ENCODE measurements at regions not wholly inside any gene's neighbourhood (a gene's known extent, or its start where the extent isn't known, plus 50 kb on each side); places are given as distances from the start of the nearest gene placed in this dataset.
A peak's percentile ranks its signal among the peaks of the same experiment; 100 is the strongest.

DNA sequence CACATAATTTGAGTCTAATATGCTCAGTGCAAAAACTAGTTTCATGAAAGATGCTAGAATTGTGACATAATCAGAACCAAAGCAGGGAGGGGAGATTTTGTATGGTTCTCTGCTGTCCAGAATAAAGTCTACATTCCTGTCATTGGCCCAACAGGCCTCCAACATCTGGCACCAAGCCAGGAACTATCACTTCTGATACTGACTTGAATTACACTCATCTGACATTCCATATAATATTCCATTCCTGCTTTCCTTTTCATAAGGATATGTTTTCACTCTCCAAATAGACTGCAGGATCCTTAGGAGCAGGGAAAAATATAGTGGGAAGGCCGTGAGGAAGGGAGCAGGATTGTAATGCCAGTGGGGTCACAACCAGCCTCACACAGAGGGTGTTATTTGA lies 84.6 kb upstream of the BTN3A2 start:
- Mint-ChIP-seq H3K4me1 (peaks cover 12% of the 10 kb centered on the region), H3K27me3 (no peaks in the 10 kb centered on the region), H3K27ac (no peak overlapping the region), H3K36me3 (ENCODE audit: low read depth) (peaks cover 9% of the 10 kb centered on the region), H3K4me3 (peak overlapping the region; percentile 55)
- DNase-seq (no peak), ATAC-seq (no peak)
- H3K9me3 ChIP-seq (ENCODE audit: control insufficient read depth, low read length, poor library complexity, severe bottlenecking), result no peaks in the 10 kb centered on the region

DNA sequence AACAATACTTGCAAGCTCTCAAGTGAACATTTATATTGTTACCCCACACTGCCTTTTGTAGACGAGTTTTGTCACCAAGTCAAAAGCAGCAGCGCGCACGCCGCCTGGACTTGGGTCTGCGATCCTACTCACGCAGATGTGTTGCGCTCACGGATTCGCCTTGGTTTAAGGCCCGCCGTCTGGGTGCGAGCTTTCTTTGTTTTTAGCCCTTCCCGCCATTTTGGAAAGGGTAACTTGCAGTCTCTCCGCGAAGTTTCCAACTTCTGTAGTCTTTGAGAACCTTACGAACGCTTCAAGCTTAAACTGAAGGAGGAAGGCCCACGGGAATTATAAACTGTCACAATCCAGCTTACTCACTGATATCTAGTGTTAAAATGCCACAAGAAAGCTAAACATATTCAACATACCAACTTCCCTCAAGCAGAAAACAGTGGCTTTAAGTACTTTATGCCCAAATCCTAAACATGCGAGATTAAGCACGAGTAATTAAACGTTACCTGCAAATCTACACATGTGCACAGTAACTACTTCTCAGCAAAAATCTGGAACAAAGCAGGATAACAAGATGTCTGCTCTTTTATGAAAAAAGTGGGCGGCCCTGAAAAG lies 80.4 kb upstream of the BTN3A2 start:
- ATAC-seq (peak; percentile 8), DNase-seq (peak in 2 of 3 donors; percentile 20 to 37)
- no peaks in the 10 kb centered on the region for H3K9me3 ChIP-seq (ENCODE audit: control insufficient read depth, low read length, poor library complexity, severe bottlenecking)
- Mint-ChIP-seq H3K4me1 (peaks cover 15% of the 10 kb centered on the region), H3K36me3 (ENCODE audit: low read depth) (peaks cover 12% of the 10 kb centered on the region), H3K27me3 (no peaks in the 10 kb centered on the region), H3K27ac (peak overlapping the region; percentile 90), H3K4me3 (peak overlapping the region; percentile 76)

DNA sequence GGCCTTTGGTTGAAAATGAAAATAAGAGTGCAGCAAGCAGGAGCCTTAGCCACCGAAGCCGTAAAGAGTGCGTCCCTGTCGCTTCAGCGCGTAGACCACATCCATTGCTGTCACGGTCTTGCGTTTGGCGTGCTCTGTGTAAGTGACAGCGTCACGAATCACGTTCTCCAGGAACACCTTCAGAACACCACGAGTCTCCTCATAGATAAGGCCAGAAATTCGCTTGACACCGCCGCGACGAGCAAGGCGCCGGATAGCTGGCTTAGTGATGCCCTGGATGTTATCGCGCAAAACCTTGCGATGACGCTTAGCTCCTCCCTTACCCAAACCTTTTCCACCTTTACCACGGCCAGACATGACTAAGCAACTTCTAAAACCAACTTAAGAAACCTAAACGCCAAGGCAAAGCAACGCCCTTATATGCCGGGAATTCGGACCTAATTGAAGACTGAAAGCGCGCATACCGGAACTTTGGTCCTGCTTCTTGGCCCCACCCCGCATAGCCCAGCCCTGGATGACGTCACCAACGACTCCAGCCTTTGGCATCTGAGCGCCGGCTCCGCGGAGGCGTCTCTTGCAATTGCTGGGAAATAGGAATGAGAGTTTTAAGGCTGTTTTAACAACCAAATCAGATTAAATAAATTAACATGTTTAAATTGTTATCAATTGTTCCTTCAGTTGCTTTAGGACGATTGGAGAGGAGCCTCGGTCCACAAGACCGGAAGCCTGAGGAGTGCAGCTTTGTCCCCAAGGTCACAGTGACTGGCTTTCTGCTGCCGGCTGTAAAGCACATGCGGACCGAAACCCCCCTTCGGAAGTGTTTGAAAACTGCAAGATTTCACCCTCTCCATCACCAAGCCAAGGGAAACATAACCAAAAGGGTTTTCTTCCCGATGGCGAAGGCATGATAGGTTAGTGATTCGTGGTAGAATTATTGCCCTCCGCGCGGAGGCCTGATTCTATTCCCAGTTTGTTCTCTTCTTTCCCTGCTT lies 79.6 kb upstream of the BTN3A2 start:
- H3K27ac Mint-ChIP-seq, result peak overlapping the region; percentile 90
- peaks cover 15% of the 10 kb centered on the region for H3K4me1 Mint-ChIP-seq
- DNase-seq (peak; percentile 74 to 82 (median 76)), ATAC-seq (peak; percentile 87)
- H3K36me3 Mint-ChIP-seq (ENCODE audit: low read depth), result peaks cover 11% of the 10 kb centered on the region
- H3K27me3 Mint-ChIP-seq, result no peaks in the 10 kb centered on the region
- H3K9me3 ChIP-seq (ENCODE audit: control insufficient read depth, low read length, poor library complexity, severe bottlenecking), result no peaks in the 10 kb centered on the region
- peak overlapping the region; percentile 76 for H3K4me3 Mint-ChIP-seq

DNA sequence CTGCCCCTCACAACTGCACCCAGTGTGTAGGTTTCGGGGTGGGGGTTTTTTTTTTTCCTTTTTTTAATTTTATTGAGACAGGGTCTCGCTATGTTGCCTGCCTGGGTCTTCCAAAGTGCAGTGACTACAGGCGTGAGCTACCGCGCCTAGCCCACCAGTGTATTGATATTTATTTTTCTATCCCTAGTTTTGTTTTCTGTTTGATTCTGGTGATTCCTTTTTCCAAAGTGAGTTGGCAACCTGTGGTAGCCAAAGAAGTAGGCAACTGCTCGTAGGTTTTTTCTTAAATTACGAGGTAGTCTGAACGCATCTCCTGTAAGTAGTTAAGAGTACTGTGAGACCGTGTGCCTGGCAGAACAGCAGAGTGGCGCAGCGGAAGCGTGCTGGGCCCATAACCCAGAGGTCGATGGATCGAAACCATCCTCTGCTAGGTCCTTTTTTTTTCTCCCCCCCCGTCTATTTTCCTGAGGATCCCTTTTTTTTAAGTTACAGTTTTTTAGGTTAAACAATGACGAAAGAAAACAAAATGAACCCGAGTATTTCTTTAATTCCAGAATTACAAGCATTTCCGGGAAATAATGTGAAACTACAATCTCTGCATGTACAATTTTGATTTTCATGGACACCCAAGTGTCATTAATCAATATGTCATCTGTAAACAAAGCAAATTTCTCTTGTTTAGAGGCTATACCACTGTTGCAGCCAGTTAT lies 78.7 kb upstream of the BTN3A2 start:
- no peaks in the 10 kb centered on the region for H3K9me3 ChIP-seq (ENCODE audit: control insufficient read depth, low read length, poor library complexity, severe bottlenecking)
- Mint-ChIP-seq H3K27me3 (no peaks in the 10 kb centered on the region), H3K36me3 (ENCODE audit: low read depth) (peaks cover 7% of the 10 kb centered on the region), H3K4me1 (peaks cover 12% of the 10 kb centered on the region), H3K27ac (peak overlapping the region; percentile 90), H3K4me3 (peak overlapping the region; percentile 76)
- ATAC-seq, result no peak
- peak; percentile 44 to 74 (median 68) for DNase-seq

DNA sequence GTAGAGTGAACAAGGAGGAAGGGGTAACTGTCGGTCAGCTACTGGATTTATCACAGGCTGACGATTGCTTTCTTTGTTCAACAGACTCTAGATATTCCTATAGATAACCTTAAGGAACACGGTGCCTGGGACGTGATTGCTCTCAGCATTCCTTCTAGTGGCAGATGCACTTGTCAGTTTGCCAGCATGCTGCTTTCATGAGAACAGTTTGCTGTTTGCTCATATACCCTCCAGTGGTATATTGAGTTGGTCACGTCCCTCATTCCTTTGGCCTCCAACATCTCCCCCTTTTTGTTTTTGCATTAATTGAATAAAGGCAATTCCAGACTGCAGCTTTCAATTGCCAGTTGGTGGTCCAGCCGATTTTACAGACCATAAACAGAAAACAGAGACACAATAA lies 76.8 kb upstream of the BTN3A2 start:
- H3K4me3 Mint-ChIP-seq, result no peak overlapping the region
- ATAC-seq (no peak), DNase-seq (no peak)
- peaks cover 3% of the 10 kb centered on the region for H3K36me3 Mint-ChIP-seq (ENCODE audit: low read depth)
- no peaks in the 10 kb centered on the region for H3K9me3 ChIP-seq (ENCODE audit: control insufficient read depth, low read length, poor library complexity, severe bottlenecking)
- peaks cover 11% of the 10 kb centered on the region for H3K4me1 Mint-ChIP-seq
- H3K27me3 Mint-ChIP-seq, result peaks cover 2% of the 10 kb centered on the region
- no peak overlapping the region for H3K27ac Mint-ChIP-seq

DNA sequence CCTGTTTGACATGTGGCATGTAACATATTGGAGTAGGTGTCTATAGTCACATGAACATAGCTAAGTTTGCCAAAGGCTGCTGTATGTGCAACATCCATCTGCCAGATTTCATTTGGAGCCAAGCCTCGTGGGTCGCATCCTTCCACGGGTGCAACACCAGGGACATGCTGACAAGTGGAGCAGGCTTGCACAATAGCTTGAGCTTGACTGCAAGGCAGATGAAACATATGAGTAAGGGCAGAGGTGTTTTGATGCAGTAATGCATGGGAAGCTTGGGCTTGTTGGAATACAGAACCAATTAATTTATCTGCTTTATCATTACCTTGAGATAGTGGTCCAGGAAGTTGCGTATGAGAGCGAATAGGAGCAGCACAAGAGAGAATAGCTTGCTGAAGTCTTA lies 74.1 kb upstream of the BTN3A2 start:
- H3K4me1 Mint-ChIP-seq, result peaks cover 6% of the 10 kb centered on the region
- ATAC-seq (no peak), DNase-seq (no peak)
- H3K4me3 Mint-ChIP-seq, result no peak overlapping the region
- no peak overlapping the region for H3K27ac Mint-ChIP-seq
- peaks cover 3% of the 10 kb centered on the region for H3K36me3 Mint-ChIP-seq (ENCODE audit: low read depth)
- H3K9me3 ChIP-seq (ENCODE audit: control insufficient read depth, low read length, poor library complexity, severe bottlenecking), result no peaks in the 10 kb centered on the region
- H3K27me3 Mint-ChIP-seq, result peaks cover 20% of the 10 kb centered on the region

DNA sequence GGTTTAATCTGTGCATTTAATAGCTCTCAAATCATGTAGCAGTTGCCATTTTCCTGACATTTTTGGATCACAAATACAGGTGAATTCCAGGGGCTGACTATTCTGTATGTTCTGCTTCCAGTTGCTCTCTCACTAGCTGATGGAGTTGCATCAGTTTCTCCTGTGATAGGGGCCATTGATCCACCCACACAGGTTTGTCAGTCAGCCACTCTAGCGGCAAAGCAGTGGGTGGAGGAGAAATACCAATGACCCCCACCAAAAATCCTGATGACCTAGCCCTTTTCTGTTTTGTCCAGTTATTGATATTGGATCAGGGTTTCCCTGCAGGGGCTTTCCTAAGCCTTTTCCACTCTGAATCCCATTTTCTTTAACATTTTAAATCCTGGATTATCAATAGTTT lies 72.3 kb upstream of the BTN3A2 start:
- peaks cover 20% of the 10 kb centered on the region for H3K27me3 Mint-ChIP-seq
- no peak overlapping the region for H3K27ac Mint-ChIP-seq
- peaks cover 3% of the 10 kb centered on the region for H3K4me1 Mint-ChIP-seq
- no peak overlapping the region for H3K4me3 Mint-ChIP-seq
- no peak for ATAC-seq
- no peak for DNase-seq
- H3K9me3 ChIP-seq (ENCODE audit: control insufficient read depth, low read length, poor library complexity, severe bottlenecking), result no peaks in the 10 kb centered on the region
- H3K36me3 Mint-ChIP-seq (ENCODE audit: low read depth), result no peaks in the 10 kb centered on the region

DNA sequence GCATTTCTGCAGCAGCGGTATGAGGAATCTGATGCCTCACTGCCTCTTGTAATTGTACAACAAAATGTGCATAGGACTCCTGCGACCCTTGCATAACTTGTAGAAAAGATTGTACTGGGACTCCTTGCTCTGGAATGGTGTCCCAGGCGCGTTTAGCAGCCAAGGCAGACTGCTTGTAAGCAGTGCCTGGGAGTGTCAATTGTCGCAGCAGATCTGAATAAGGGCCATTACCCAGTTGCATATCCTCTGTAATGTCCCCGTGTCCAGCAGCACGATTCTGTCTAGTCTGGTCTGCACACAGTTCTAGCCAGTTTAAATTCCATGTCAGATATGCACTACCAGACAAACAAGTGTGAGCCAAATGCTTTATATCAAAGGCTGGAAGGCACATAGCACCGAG lies 70.7 kb upstream of the BTN3A2 start:
- Mint-ChIP-seq H3K4me1 (peaks cover 3% of the 10 kb centered on the region), H3K4me3 (no peak overlapping the region), H3K27ac (no peak overlapping the region), H3K27me3 (peaks cover 20% of the 10 kb centered on the region), H3K36me3 (ENCODE audit: low read depth) (no peaks in the 10 kb centered on the region)
- DNase-seq (no peak), ATAC-seq (no peak)
- H3K9me3 ChIP-seq (ENCODE audit: control insufficient read depth, low read length, poor library complexity, severe bottlenecking), result no peaks in the 10 kb centered on the region

DNA sequence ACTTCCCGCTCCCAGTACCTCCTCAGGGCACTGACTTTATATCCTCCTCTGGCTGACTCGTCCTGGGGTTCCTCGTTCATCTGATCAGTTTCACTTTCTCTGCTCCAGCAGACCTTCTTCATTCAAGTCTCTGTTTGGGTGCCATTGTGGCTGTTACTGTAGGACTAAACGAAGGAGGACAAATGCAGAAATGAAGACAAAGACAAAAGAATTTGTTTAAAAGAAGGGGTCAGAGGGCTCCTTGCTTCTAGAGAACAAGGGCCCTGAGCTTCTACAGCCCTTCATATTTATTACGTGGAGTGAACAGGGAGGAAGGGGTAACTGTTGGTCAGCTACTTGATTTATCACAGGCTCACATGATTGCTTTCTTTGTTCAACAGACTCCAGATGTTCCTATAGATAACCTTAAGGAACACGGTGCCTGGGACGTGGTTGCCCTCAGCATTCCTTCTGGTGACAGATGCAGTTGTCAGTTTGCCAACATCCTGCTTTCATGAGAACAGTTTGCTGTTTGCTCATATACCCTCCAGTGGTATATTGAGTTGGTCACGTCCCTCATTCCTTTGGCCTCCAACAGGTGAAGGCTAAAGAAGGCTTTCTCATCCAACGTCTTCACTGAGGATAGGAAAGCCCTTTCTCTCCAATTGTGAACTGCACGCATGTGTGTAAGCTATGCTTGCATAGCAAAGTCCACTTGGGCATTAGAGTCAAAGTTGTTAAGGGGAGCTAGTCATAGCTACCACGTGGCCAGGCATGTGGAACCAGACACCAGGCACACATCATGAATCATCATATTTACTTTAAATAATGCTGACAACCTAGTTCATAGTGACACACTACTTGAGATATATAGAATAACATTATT lies 69.1 kb upstream of the BTN3A2 start:
- H3K4me3 Mint-ChIP-seq, result peak overlapping the region; percentile 75
- H3K36me3 Mint-ChIP-seq (ENCODE audit: low read depth), result no peaks in the 10 kb centered on the region
- H3K4me1 Mint-ChIP-seq, result peaks cover 3% of the 10 kb centered on the region
- H3K27me3 Mint-ChIP-seq, result peaks cover 20% of the 10 kb centered on the region
- no peak overlapping the region for H3K27ac Mint-ChIP-seq
- DNase-seq (no peak), ATAC-seq (peak; percentile 41)
- H3K9me3 ChIP-seq (ENCODE audit: control insufficient read depth, low read length, poor library complexity, severe bottlenecking), result no peaks in the 10 kb centered on the region

DNA sequence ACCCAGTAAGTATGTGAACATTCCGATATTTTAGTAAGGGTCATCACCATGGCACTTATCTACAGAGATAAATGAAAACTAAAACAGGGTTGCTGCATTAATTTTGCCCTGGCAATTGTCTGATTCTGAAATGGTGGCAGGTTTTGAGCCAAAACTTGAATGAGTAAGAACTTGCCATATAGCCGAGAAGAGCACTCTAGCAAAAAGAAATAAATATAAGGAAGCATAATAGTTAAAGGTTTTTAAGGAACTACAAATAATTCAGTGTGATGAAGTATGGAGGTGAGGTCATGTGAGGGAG lies 68.5 kb upstream of the BTN3A2 start:
- Mint-ChIP-seq H3K36me3 (ENCODE audit: low read depth) (no peaks in the 10 kb centered on the region), H3K27ac (no peak overlapping the region), H3K4me1 (peaks cover 3% of the 10 kb centered on the region), H3K27me3 (peaks cover 20% of the 10 kb centered on the region), H3K4me3 (no peak overlapping the region)
- H3K9me3 ChIP-seq (ENCODE audit: control insufficient read depth, low read length, poor library complexity, severe bottlenecking), result no peaks in the 10 kb centered on the region
- no peak for ATAC-seq
- no peak for DNase-seq

DNA sequence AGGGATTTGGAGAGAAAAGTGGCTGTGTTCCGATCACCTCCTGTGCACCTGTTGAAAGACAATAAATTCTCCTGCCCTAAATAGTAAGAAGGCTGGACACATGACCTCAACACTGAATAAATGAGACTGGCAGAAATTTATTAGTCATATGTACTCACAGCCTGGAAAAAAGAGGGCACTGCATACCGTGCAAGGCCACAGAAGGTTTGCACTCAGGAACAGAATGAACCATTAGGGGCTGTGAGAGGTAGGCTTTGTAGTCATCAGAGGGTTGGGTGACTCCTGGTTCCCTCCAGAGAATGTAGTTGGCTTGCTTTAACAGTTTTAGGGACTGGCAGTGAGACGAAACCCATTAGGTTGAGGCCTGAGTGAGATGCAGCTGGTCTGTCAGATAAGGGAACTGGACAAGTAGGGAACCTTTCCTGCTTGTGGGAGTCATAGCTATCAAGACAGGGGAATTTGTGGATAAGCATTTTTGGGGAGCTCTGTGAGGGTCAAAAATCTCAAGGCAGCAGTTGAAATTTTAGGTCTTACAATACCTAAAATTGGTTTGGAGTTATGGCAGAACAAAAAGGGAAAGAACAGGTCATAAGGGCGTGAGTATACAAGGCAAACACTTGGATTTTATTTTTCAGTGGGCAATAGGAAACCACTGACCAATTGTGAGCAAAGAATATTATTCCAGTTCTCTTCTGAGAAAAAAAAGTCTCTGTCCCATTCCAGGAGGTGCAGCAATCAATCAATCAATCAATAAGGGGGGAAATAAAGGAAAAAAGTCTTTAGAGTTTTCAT lies 67.9 kb upstream of the BTN3A2 start:
- DNase-seq (no peak), ATAC-seq (no peak)
- H3K9me3 ChIP-seq (ENCODE audit: control insufficient read depth, low read length, poor library complexity, severe bottlenecking), result no peaks in the 10 kb centered on the region
- H3K4me3 Mint-ChIP-seq, result no peak overlapping the region
- H3K27me3 Mint-ChIP-seq, result peaks cover 20% of the 10 kb centered on the region
- no peaks in the 10 kb centered on the region for H3K36me3 Mint-ChIP-seq (ENCODE audit: low read depth)
- H3K4me1 Mint-ChIP-seq, result peaks cover 3% of the 10 kb centered on the region
- no peak overlapping the region for H3K27ac Mint-ChIP-seq

DNA sequence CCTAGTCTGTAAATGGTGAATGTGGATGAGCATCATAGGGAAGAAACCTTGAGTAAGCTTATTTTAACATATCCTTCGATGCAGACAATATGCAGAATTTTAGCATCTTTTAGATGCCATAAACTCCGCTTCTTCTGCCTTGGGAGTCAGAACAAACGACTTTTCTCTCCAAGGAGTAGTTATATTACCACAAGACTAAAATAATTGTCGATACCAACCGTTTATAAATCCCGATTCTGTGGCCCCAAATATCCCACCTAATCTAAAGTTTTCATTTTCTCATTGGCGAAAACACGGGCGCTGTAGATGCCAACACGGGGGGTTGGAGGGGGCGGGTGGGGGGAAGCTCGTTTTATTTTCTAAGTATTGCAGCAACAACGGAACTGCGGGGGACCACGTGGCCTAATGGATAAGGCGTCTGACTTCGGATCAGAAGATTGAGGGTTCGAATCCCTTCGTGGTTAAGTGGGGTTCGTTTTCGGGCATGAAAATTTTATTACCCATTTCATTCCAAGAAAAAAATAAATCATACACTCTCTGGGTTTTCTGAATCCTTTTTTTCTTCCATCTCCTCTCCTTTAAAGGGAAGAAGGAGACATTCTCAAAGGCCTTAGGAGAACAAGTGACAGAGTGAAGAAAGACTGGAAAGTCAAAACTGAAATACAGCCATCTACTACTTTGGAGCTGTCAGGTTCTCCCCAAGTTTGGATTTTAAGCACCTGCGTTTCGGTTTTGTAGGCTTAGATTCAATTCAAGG lies 65.5 kb upstream of the BTN3A2 start:
- no peaks in the 10 kb centered on the region for H3K9me3 ChIP-seq (ENCODE audit: control insufficient read depth, low read length, poor library complexity, severe bottlenecking)
- Mint-ChIP-seq H3K27me3 (peaks cover 6% of the 10 kb centered on the region), H3K4me3 (no peak overlapping the region), H3K4me1 (peaks cover 3% of the 10 kb centered on the region), H3K27ac (no peak overlapping the region), H3K36me3 (ENCODE audit: low read depth) (no peaks in the 10 kb centered on the region)
- DNase-seq, result no peak
- no peak for ATAC-seq

All from T-helper 17 cell (primary cell).